OCI-LY1 (cell line): ENCODE measurements at regions not wholly inside any gene's neighbourhood (a gene's known extent, or its start where the extent isn't known, plus 50 kb on each side); places are given as distances from the start of the nearest gene placed in this dataset.

Experiments
- H2AFZ ChIP-seq: fragments of 200-600 bp; sonication (generic), shearing (Covaris generic); 2 replicates; pipeline ENCODE4 v1.6.0; 2014; ENCODE audit warnings: antibody characterized with exemption, mild to moderate bottlenecking, low read length
- H3F3A ChIP-seq: fragments of 200-600 bp; sonication (generic), shearing (Covaris generic); 2 replicates; pipeline ENCODE4 v1.6.0; 2014; ENCODE audit warnings: mild to moderate bottlenecking, antibody characterized with exemption, low read length, moderate library complexity; ENCODE audit not compliant: insufficient read depth
- H3K27ac ChIP-seq: fragments of 200-600 bp; sonication (generic); 2 replicates; pipeline ENCODE4 v1.5.1; 2014; ENCODE audit warnings: low read length, mixed run types, mild to moderate bottlenecking, low read depth; ENCODE audit not compliant: poor library complexity, severe bottlenecking
- H3K27me3 ChIP-seq: fragments of 200-600 bp; sonication (generic); 2 replicates; pipeline ENCODE4 v1.6.0; 2014; ENCODE audit warnings: antibody characterized with exemption, mild to moderate bottlenecking, low read length, moderate library complexity; ENCODE audit not compliant: insufficient read depth
- H3K36me3 ChIP-seq: fragments of 200-600 bp; sonication (generic); 2 replicates; pipeline ENCODE4 v1.6.1; 2014; ENCODE audit warnings: mild to moderate bottlenecking, antibody characterized with exemption, low read length, moderate library complexity, mixed read lengths; ENCODE audit not compliant: insufficient read depth
- H3K4me1 ChIP-seq: fragments of 200-600 bp; sonication (generic); 2 replicates; pipeline ENCODE4 v1.5.1; 2014; ENCODE audit warnings: mild to moderate bottlenecking, low read length, moderate library complexity; ENCODE audit not compliant: insufficient read depth, severe bottlenecking
- H3K4me2 ChIP-seq: fragments of 200-600 bp; sonication (generic), shearing (Covaris generic); 2 replicates; pipeline ENCODE4 v1.6.1; 2014; ENCODE audit warnings: low read length
- H3K4me3 ChIP-seq: fragments of 200-600 bp; sonication (generic); 2 replicates; pipeline ENCODE4 v1.5.1; 2014; ENCODE audit warnings: low read length, low read depth, mild to moderate bottlenecking, mixed read lengths; ENCODE audit not compliant: poor library complexity, severe bottlenecking
- H3K79me2 ChIP-seq: fragments of 200-600 bp; shearing (Covaris generic); 2 replicates; pipeline ENCODE4 v1.6.1; 2016; ENCODE audit warnings: mixed run types, low read length, mixed read lengths; ENCODE audit not compliant: insufficient read depth
- H3K9ac ChIP-seq: fragments of 200-600 bp; sonication (generic), shearing (Covaris generic); 2 replicates; pipeline ENCODE4 v1.6.1; 2014; ENCODE audit warnings: mild to moderate bottlenecking, low read length, mixed read lengths
- H3K9me2 ChIP-seq: fragments of 200-600 bp; sonication (generic), shearing (Covaris generic); 2 replicates; pipeline ENCODE4 v1.6.1; 2014; ENCODE audit warnings: low read depth, mild to moderate bottlenecking, low read length, mixed read lengths
- H3K9me3 ChIP-seq: fragments of 200-600 bp; shearing (Covaris generic); 2 replicates; pipeline ENCODE4 v1.6.1; 2014; ENCODE audit warnings: low read length, mixed read lengths
- H4K20me1 ChIP-seq: fragments of 200-600 bp; sonication (generic), shearing (Covaris generic); 2 replicates; pipeline ENCODE4 v1.6.0; 2016; ENCODE audit warnings: mild to moderate bottlenecking, low read length; ENCODE audit not compliant: insufficient read depth
- EZH2 ChIP-seq: fragments of 200-600 bp; sonication (generic), shearing (Covaris generic); IDR thresholded peaks from 2 replicates; pipeline ENCODE4 v1.8.0; 2017; ENCODE audit warnings: borderline replicate concordance, mixed run types, mild to moderate bottlenecking, antibody characterized with exemption, low read length, moderate library complexity, mixed read lengths
- TF ChIP-seq, protein P1 (sequence below): fragments of 200-600 bp; sonication (generic), shearing (Covaris generic); IDR thresholded peaks from 2 replicates; pipeline ENCODE4 v1.5.1; 2017; ENCODE audit warnings: mild to moderate bottlenecking, antibody characterized with exemption, low read length, moderate library complexity, mixed read lengths

DNA sequence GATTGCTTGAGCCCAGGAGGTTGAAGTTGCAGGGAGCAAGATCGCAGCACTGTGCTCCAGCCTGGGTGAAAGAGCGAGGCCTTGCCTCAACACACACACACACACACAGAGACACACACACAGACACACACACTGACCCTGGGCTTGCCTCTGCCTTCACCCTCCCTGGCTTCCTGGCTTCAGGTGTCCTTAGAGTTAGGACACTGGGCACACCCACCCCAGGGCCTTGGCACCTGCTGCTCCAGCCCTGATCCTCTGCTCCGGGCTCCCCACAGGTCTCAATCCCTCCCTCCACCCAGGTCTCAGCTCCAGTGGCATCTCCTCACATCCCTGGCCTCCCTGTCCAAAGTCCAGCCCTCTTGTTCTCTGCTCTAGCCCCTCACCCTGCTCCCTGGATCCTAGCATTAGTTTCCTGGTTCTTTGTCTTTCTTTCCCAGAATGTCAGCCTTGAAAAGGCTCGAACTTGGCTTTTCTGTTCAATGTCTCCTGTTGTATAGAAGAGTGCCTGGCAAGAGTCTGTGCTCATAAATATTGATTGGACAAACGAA is 212.9 kb downstream of the C9orf50 start:
- H3F3A ChIP-seq = no peaks in the 10 kb centered on the region
- no peaks in the 10 kb centered on the region for H4K20me1 ChIP-seq
- H3K4me3 ChIP-seq = no peak overlapping the region
- H3K4me2 ChIP-seq = no peak overlapping the region
- no peak overlapping the region for H2AFZ ChIP-seq
- no peaks in the 10 kb centered on the region for H3K36me3 ChIP-seq
- no peaks in the 10 kb centered on the region for H3K9me2 ChIP-seq
- H3K79me2 ChIP-seq = no peaks in the 10 kb centered on the region
- H3K9ac ChIP-seq = no peak overlapping the region
- H3K4me1 ChIP-seq = peaks cover 13% of the 10 kb centered on the region
- H3K27me3 ChIP-seq = no peaks in the 10 kb centered on the region; the same call in 1 of the 2 replicates
- TF ChIP-seq, protein P1, sequence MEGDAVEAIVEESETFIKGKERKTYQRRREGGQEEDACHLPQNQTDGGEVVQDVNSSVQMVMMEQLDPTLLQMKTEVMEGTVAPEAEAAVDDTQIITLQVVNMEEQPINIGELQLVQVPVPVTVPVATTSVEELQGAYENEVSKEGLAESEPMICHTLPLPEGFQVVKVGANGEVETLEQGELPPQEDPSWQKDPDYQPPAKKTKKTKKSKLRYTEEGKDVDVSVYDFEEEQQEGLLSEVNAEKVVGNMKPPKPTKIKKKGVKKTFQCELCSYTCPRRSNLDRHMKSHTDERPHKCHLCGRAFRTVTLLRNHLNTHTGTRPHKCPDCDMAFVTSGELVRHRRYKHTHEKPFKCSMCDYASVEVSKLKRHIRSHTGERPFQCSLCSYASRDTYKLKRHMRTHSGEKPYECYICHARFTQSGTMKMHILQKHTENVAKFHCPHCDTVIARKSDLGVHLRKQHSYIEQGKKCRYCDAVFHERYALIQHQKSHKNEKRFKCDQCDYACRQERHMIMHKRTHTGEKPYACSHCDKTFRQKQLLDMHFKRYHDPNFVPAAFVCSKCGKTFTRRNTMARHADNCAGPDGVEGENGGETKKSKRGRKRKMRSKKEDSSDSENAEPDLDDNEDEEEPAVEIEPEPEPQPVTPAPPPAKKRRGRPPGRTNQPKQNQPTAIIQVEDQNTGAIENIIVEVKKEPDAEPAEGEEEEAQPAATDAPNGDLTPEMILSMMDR = no peak
- no peak for TF ChIP-seq EZH2
- H3K9me3 ChIP-seq = no peaks in the 10 kb centered on the region
- H3K27ac ChIP-seq = no peak overlapping the region

DNA sequence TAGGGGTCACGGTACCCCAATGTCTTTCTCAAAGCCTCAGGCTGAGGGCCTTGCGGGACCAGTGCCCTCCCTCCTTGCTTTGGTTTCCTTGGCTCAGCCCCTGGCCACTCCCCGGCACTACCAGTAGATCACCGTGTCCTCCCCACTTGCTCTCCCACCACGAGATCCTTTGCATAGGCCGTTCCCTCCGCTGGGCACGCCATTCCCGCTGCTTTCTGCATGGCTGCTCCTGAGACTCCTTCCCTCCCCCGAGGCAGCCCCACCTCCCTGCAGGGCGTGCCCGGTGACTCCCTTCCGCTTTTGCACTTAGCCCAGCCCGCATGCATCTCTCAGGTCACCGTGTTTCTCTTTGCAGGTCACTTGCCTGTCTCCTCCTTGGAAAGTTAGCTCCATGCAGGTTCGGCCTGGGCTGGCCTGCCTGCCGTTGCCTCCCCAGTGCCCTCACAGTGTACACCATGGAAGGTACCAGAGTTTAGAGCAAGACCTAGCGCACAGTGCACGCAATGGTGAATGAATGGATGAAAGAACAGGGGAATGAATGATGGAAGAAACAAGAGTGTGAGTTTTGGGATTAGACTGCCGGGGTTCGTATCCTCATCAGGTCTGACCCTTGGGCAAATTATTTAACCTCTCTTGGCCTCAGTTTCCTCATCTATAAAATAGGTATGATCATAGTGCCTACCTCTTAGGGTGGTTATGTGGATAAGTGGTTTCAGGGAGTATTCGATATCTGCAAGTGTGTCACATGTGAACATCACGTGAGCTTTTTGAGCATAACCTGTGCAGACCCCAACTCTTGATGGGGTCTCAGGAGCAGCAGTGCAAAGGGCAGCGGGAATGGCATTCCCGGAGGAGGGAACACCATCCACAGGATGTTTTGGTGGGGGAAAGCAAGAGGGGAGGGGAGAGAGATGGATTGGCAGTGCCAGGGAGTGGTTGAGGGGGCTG is 214.3 kb downstream of the C9orf50 start:
- H3F3A ChIP-seq = no peaks in the 10 kb centered on the region
- no peak overlapping the region for H3K27ac ChIP-seq
- TF ChIP-seq EZH2 = no peak
- TF ChIP-seq, protein P1 = no peak
- no peaks in the 10 kb centered on the region for H3K9me3 ChIP-seq
- H3K9me2 ChIP-seq = no peaks in the 10 kb centered on the region
- H3K36me3 ChIP-seq = no peaks in the 10 kb centered on the region
- H3K4me2 ChIP-seq = no peak overlapping the region
- H3K4me1 ChIP-seq = peaks cover 7% of the 10 kb centered on the region
- no peaks in the 10 kb centered on the region; the same call in 1 of the 2 replicates for H3K27me3 ChIP-seq
- H4K20me1 ChIP-seq = no peaks in the 10 kb centered on the region
- no peak overlapping the region for H3K9ac ChIP-seq
- H3K79me2 ChIP-seq = no peaks in the 10 kb centered on the region
- H2AFZ ChIP-seq = no peak overlapping the region
- H3K4me3 ChIP-seq = no peak overlapping the region

DNA sequence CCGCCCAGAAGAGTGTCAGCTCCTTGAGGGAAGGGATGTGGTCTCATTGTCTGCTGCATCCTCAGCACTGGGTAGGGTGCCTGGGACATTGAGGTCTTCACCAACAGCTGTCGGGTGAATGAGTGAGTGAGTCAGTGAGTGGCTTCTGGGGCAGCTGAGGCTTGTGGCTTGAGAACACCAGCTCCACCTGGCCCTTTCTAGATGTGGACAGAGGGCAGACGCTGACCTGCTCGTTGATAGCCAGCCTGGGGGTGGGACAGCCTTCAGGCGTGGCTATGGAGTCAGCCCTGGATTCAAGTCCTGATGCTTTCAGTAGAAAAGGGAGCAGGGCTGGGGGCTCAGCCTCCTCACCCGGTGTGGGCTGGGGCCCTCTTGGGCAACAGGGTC is 215.1 kb downstream of the C9orf50 start:
- H3K79me2 ChIP-seq = no peaks in the 10 kb centered on the region
- peaks cover 7% of the 10 kb centered on the region for H3K4me1 ChIP-seq
- H3K27ac ChIP-seq = no peak overlapping the region
- no peaks in the 10 kb centered on the region for H3K9me2 ChIP-seq
- no peak overlapping the region for H3K4me3 ChIP-seq
- H3K27me3 ChIP-seq = no peaks in the 10 kb centered on the region; the same call in 1 of the 2 replicates
- H3K9me3 ChIP-seq = no peaks in the 10 kb centered on the region
- no peak overlapping the region for H3K4me2 ChIP-seq
- no peak overlapping the region for H2AFZ ChIP-seq
- H4K20me1 ChIP-seq = no peaks in the 10 kb centered on the region
- H3K36me3 ChIP-seq = no peaks in the 10 kb centered on the region
- no peaks in the 10 kb centered on the region for H3F3A ChIP-seq
- no peak overlapping the region for H3K9ac ChIP-seq
- TF ChIP-seq, protein P1 = no peak
- no peak for TF ChIP-seq EZH2
